PC-3 (cell line): ENCODE measurements at regions not wholly inside any gene's neighbourhood (a gene's known extent, or its start where the extent isn't known, plus 50 kb on each side); places are given as distances from the start of the nearest gene placed in this dataset.

Experiments
- CTCF ChIP-seq: fragments of 300-600 bp; sonication (generic); conservative IDR thresholded peaks from 2 replicates; pipeline ENCODE4 v1.5.1; 2017; ENCODE audit warnings: antibody characterized with exemption, low read depth, mild to moderate bottlenecking, low read length
- EZH2 ChIP-seq: fragments of 300-600 bp; sonication (generic); IDR thresholded peaks from one replicate; pipeline ENCODE4 v1.6.1; 2017; ENCODE audit warnings: antibody characterized with exemption, mild to moderate bottlenecking, low read length; ENCODE audit not compliant: unreplicated experiment

GRCh38 chrX:8861908-8862307 lies 60.7 kb upstream of the FAM9A start:
- TF ChIP-seq EZH2 (no peak), CTCF (no peak)
